Uterus (tissue), 2 donors: ENCODE measurements at regions not wholly inside any gene's neighbourhood (a gene's known extent, or its start where the extent isn't known, plus 50 kb on each side); places are given as distances from the start of the nearest gene placed in this dataset.

ENCODE experiments used
- POLR2A ChIP-seq, 2 donors: fragments of 450-650 bp; IDR thresholded peaks; one replicate each; pipeline ENCODE4 v1.6.1; 2016; ENCODE audit warnings: antibody characterized with exemption in 2 of 2, mild to moderate bottlenecking in 1 of 2, moderate library complexity in 1 of 2
- TF ChIP-seq, protein P1 (sequence below), 4 experiments: fragments of 200-600 bp in 2 of 4; fragments of 450-650 bp in 2 of 4; sonication (generic) in 2 of 4; IDR thresholded peaks; one replicate each; pipeline ENCODE4 v1.5.1; 2016 to 2019; ENCODE audit warnings: antibody characterized with exemption in 4 of 4, mild to moderate bottlenecking in 2 of 4, moderate library complexity in 1 of 4

DNA sequence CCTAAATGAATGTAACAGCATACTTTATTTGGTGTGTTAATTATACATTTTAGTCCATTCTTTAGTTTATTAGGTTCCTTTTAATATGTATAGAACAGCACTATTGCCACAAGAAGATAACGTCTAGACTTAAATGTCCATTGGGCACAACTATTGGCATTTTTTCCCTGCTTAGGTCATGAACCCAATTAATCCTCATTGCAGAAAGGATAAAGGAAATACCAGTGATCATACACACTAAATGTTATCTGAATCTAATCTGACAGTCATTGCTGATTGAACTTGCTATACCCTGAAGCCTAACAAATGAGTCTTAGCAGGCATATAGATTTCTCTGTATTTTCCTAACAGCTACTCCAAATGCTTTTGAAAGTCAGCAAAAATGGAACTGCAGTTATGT is 2250.0 kb upstream of the AGA start:
- TF ChIP-seq, protein P1, sequence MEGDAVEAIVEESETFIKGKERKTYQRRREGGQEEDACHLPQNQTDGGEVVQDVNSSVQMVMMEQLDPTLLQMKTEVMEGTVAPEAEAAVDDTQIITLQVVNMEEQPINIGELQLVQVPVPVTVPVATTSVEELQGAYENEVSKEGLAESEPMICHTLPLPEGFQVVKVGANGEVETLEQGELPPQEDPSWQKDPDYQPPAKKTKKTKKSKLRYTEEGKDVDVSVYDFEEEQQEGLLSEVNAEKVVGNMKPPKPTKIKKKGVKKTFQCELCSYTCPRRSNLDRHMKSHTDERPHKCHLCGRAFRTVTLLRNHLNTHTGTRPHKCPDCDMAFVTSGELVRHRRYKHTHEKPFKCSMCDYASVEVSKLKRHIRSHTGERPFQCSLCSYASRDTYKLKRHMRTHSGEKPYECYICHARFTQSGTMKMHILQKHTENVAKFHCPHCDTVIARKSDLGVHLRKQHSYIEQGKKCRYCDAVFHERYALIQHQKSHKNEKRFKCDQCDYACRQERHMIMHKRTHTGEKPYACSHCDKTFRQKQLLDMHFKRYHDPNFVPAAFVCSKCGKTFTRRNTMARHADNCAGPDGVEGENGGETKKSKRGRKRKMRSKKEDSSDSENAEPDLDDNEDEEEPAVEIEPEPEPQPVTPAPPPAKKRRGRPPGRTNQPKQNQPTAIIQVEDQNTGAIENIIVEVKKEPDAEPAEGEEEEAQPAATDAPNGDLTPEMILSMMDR (IDR thresholded peaks at IDR 0.05), result no peak
- no peak for TF ChIP-seq POLR2A (IDR thresholded peaks at IDR 0.05)
